Left lung (tissue), 4 donors: ENCODE measurements at regions not wholly inside any gene's neighbourhood (a gene's known extent, or its start where the extent isn't known, plus 50 kb on each side); places are given as distances from the start of the nearest gene placed in this dataset.

Experiments used
- ATAC-seq: fragments of 200-7000 bp; cut with Tn5 transposase; one replicate; pipeline ENCODE4 v1.9.1; 2020; ENCODE audit warnings: moderate library complexity
- DNase-seq, 4 donors: peaks; one replicate each; pipeline ENCODE4 v3.0.0-alpha.2; 2013 to 2020
- H3K27ac ChIP-seq, 2 donors: fragments of 200-600 bp; sonication (generic) in 1 of 2; one replicate each; pipeline versions ENCODE4 v1.5.0 to v1.8.0; 2020 to 2021
- H3K27me3 ChIP-seq, 2 donors: fragments of 200-600 bp; sonication (generic) in 1 of 2; one replicate each; pipeline versions ENCODE4 v1.5.0 to v1.8.0; 2020 to 2021
- H3K36me3 ChIP-seq, 2 donors: fragments of 200-600 bp; sonication (generic) in 1 of 2; one replicate each; pipeline versions ENCODE4 v1.5.0 to v1.8.0; 2020 to 2021
- H3K4me1 ChIP-seq, 2 donors: fragments of 200-600 bp; one replicate each; pipeline ENCODE4 v1.8.0; 2021
- H3K4me3 ChIP-seq, 2 donors: fragments of 200-600 bp; sonication (generic) in 1 of 2; one replicate each; pipeline versions ENCODE4 v1.5.0 to v1.8.0; 2020 to 2021; ENCODE audit warnings: mild to moderate bottlenecking in 1 of 2
- H3K9me3 ChIP-seq, 2 donors: fragments of 200-600 bp; sonication (generic) in 1 of 2; one replicate each; pipeline versions ENCODE4 v1.5.0 to v1.8.0; 2020 to 2021
- intact Hi-C, 2 donors: fragments of 100-400 bp; cut with DNase I; formaldehyde crosslinking; loops; one replicate each; pipeline versions ENCODE4 v1.11.2 to v1.14.2; 2022
- TF ChIP-seq, protein P1 (sequence below), 2 donors: fragments of 200-600 bp; sonication (generic) in 1 of 2; IDR thresholded peaks; one replicate each; pipeline versions ENCODE4 v1.5.0 to v1.8.0; 2021; ENCODE audit warnings: antibody characterized with exemption in 2 of 2
- donor health status: DM: no; HTN: yes; CAD: no.
- donor health status: DM: no; HTN: no; CAD: no.

DNA sequence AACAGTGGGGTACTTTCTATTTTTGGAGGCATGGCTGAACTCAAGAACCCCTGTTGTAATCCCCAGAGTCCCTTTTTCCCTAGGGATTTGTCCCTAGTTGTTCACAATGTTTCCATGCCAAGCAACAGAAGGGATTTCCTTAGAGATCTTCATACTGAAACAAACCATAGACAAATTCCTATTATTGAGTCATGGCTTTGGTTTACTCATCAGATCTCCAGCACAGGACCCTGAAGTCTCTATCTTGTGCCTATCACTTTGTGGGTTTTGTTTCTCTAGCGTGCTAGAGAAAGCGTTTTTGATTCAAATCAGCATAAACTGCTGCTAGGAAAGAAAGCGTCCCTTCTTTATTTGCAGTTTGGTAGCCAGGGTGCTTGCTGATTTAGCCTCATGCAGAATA is 165.0 kb downstream of the BAMBI start:
- H3K27ac ChIP-seq = peak overlapping the region; percentile 20 to 44
- H3K36me3 ChIP-seq = no peaks in the 10 kb centered on the region
- TF ChIP-seq, protein P1, sequence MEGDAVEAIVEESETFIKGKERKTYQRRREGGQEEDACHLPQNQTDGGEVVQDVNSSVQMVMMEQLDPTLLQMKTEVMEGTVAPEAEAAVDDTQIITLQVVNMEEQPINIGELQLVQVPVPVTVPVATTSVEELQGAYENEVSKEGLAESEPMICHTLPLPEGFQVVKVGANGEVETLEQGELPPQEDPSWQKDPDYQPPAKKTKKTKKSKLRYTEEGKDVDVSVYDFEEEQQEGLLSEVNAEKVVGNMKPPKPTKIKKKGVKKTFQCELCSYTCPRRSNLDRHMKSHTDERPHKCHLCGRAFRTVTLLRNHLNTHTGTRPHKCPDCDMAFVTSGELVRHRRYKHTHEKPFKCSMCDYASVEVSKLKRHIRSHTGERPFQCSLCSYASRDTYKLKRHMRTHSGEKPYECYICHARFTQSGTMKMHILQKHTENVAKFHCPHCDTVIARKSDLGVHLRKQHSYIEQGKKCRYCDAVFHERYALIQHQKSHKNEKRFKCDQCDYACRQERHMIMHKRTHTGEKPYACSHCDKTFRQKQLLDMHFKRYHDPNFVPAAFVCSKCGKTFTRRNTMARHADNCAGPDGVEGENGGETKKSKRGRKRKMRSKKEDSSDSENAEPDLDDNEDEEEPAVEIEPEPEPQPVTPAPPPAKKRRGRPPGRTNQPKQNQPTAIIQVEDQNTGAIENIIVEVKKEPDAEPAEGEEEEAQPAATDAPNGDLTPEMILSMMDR (IDR thresholded peaks at IDR 0.05) = no peak
- intact Hi-C loops = no loop called here
- no peaks in the 10 kb centered on the region for H3K4me1 ChIP-seq
- H3K9me3 ChIP-seq = peaks cover 0 to 13% of the 10 kb centered on the region in 2 donors
- DNase-seq (no peak), ATAC-seq (peak; percentile 43)
- no peak overlapping the region for H3K4me3 ChIP-seq
- H3K27me3 ChIP-seq = no peaks in the 10 kb centered on the region

DNA sequence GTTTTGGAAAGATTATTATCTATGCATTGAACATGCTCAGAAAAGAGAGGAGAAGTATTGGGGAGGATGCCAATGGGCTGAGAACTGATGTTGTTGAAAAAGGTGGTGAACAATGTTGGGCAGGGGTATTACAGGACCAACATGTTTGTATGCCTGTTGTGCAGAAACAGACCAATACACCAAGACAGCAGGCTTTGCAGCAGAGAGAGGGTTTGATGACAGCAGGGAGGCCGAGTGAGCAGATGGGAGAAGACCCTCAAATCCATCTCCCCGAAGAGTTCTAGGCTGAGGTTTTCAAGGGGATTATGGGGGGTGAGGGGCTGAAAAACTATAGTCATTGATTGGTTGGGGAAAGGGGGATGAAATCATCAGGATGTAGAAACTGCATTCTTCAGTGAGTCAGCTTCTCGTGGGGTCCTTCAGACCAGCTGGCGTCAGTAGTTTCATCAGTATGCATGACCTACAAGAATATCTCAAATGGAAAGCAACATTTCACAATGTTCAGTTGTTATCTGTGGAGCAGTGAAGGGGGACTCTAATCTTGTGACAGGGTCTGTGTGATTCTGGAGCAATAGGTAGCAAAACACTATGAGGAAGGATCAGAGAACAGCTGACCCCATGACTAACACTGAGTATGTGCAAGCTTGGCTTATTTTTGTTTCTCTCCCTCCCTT is 167.8 kb downstream of the BAMBI start:
- H3K27ac ChIP-seq = no peak overlapping the region
- intact Hi-C loops = no loop called here
- no peak for ATAC-seq

GRCh38 chr10:28849309-28849708 is 172.0 kb downstream of the BAMBI start:
- H3K4me3 ChIP-seq = no peak overlapping the region
- intact Hi-C loops = no loop called here
- H3K27me3 ChIP-seq = no peaks in the 10 kb centered on the region
- TF ChIP-seq, protein P1 (IDR thresholded peaks at IDR 0.05) = no peak
- no peak for ATAC-seq
- H3K4me1 ChIP-seq = no peaks in the 10 kb centered on the region
- no peak for DNase-seq
- no peaks in the 10 kb centered on the region for H3K36me3 ChIP-seq
- H3K27ac ChIP-seq = no peak overlapping the region
- peaks cover 0 to 10% of the 10 kb centered on the region in 2 donors for H3K9me3 ChIP-seq

More for the DNA sequence above, 167.8 kb downstream of the BAMBI start:
- H3K4me1 ChIP-seq = no peaks in the 10 kb centered on the region
- H3K36me3 ChIP-seq = no peaks in the 10 kb centered on the region
- no peak overlapping the region for H3K4me3 ChIP-seq
- DNase-seq = no peak
- peaks cover 0 to 13% of the 10 kb centered on the region in 2 donors for H3K9me3 ChIP-seq
- H3K27me3 ChIP-seq = no peaks in the 10 kb centered on the region
- TF ChIP-seq, protein P1 (IDR thresholded peaks at IDR 0.05) = no peak

- H3K9me3 ChIP-seq = peaks cover 0 to 4% of the 10 kb centered on the region in 2 donors
- no peak for ATAC-seq
- no peak overlapping the region for H3K27ac ChIP-seq
- intact Hi-C loops = no loop called here
- no peaks in the 10 kb centered on the region for H3K36me3 ChIP-seq
- H3K4me1 ChIP-seq = no peaks in the 10 kb centered on the region
- H3K4me3 ChIP-seq = no peak overlapping the region
- TF ChIP-seq, protein P1 (IDR thresholded peaks at IDR 0.05) = no peak
- DNase-seq = no peak
- no peaks in the 10 kb centered on the region for H3K27me3 ChIP-seq
Measured at GRCh38 chr10:28849821-28850220, 172.5 kb downstream of the BAMBI start.

- H3K36me3 ChIP-seq = no peaks in the 10 kb centered on the region
- intact Hi-C loops = no loop called here
- no peak overlapping the region for H3K4me3 ChIP-seq
- TF ChIP-seq, protein P1 (IDR thresholded peaks at IDR 0.05) = no peak
- ATAC-seq = no peak
- no peaks in the 10 kb centered on the region for H3K27me3 ChIP-seq
- no peak overlapping the region for H3K27ac ChIP-seq
- no peaks in the 10 kb centered on the region for H3K4me1 ChIP-seq
- DNase-seq = no peak
- H3K9me3 ChIP-seq = no peaks in the 10 kb centered on the region
Measured at GRCh38 chr10:28850784-28851183, 173.5 kb downstream of the BAMBI start.
